ENCODE measurements at regions not wholly inside any gene's neighbourhood (a gene's known extent, or its start where the extent isn't known, plus 50 kb on each side); places are given as distances from the start of the nearest gene placed in this dataset.

DNA sequence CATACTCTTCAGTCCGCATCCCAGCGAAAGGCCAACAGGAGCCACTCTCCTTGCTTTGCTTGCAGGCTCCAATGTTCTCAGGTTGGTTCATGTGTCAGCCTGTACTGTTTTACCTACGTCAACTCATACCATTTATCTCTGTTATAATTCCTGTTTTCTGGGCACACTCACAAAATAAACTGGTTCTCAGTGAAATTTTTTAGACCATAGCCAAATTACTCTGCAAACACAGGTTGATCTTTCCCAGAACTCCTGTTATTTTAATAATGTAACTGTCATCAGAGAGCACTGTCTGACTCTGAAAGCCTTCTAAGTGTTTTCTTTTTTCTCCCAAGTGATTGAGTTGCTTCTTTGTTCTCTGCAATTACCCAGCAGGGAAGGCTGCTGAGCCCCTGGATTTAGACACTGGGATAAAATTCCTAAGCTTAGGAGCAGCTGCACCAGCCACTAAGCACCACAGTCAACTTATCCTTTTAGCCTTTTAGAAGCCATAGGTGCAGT, 111.6 kb upstream of the PIEZO2 start:
- Histone ChIP-seq H3K9me3 (no peaks in the 10 kb centered on the region), H3K4me3 (no peak overlapping the region), H3K27me3 (no peaks in the 10 kb centered on the region), H3K36me3 (no peaks in the 10 kb centered on the region), H3K4me1 (peaks cover 14% of the 10 kb centered on the region), H3K27ac (no peak overlapping the region)
- 66% methylated on average over 3 of the region's 3 CpGs for WGBS
- DNase-seq (ENCODE audit: low spot score in 2 of 2): no peak
- TF ChIP-seq POLR2A (IDR thresholded peaks at IDR 0.05): no peak
- no peak for TF ChIP-seq EP300 (IDR thresholded peaks at IDR 0.05)
- TF ChIP-seq POLR2AphosphoS5 (IDR thresholded peaks at IDR 0.05): no peak
- no peak for TF ChIP-seq CTCF (IDR thresholded peaks at IDR 0.05)

DNA sequence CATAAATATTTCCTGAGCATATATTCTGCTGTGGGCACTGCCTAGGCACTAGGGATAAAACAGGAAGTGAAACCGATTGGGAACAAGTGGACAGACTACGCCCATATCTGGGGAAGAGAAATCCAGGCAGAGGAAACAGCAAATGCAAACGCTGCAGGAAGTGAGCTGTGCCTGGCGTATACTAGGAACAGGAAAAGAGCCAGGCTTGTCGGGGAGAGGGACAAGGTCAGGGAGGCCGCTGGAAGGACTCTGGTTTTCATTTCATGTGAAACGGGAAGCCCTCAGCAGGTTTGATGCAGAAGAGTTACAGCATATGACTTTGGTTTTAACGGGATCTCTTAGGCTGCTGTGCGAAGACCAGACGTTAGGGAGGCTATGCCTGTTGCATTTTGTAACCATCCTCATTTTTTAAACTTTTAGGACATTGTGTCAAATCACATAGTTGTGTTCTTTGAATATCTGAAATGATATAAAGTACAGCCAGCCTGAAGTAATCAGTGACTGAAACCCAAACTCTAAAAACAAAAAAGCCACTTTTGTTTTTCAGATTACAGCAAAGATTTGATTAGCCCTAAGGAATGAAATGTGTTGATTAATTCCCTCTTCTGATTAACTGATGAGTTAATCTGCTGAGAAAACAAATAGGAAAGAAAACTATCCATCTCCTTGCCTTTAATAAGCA, 110.2 kb upstream of the PIEZO2 start:
- H3K27me3 ChIP-seq: no peaks in the 10 kb centered on the region
- H3K4me1 ChIP-seq: peaks cover 14% of the 10 kb centered on the region
- no peak overlapping the region for H3K27ac ChIP-seq
- 43% methylated on average over 10 of the region's 10 CpGs for WGBS
- H3K36me3 ChIP-seq: no peaks in the 10 kb centered on the region
- no peak overlapping the region for H3K4me3 ChIP-seq
- no peaks in the 10 kb centered on the region for H3K9me3 ChIP-seq
- DNase-seq (ENCODE audit: low spot score in 2 of 2): no peak
- no peak for TF ChIP-seq POLR2A (IDR thresholded peaks at IDR 0.05)
- TF ChIP-seq CTCF (IDR thresholded peaks at IDR 0.05): no peak
- TF ChIP-seq EP300 (IDR thresholded peaks at IDR 0.05): no peak

DNA sequence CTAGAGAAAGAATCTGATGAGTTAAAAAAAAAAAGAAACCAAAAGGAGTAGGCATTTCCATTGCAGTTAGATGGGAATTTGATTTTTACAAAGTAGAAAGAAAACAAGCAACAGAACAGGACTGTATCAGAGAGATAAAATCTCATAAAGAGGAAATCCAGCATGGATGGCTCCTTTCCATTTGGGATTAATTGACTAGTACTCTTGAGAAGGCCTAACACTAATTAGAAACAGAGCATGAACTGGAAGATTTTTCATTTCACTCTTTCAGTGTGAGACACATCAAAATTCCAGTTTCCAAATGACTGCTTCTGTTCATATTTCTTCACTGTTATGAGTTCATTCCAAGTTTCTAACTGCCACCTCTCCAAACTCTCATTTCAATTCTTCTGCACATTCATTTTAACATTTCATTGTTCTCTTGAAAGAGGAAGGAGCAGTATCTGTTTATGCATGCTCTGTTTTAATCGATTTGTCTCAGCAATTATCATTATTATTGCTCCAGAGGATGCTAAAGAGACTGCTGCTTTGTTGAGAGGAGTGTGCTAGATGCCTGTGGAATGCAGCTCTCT, 108.8 kb upstream of the PIEZO2 start:
- no peak for DNase-seq (ENCODE audit: low spot score in 2 of 2)
- H3K27me3 ChIP-seq: no peaks in the 10 kb centered on the region
- H3K4me1 ChIP-seq: peaks cover 14% of the 10 kb centered on the region
- H3K4me3 ChIP-seq: no peak overlapping the region
- H3K36me3 ChIP-seq: no peaks in the 10 kb centered on the region
- H3K27ac ChIP-seq: no peak overlapping the region
- H3K9me3 ChIP-seq: no peaks in the 10 kb centered on the region
- TF ChIP-seq POLR2A (IDR thresholded peaks at IDR 0.05): no peak
- no peak for TF ChIP-seq EP300 (IDR thresholded peaks at IDR 0.05)
- TF ChIP-seq POLR2AphosphoS5 (IDR thresholded peaks at IDR 0.05): no peak
- no peak for TF ChIP-seq CTCF (IDR thresholded peaks at IDR 0.05)
- WGBS: 42% methylated on average over 1 of the region's 1 CpG

DNA sequence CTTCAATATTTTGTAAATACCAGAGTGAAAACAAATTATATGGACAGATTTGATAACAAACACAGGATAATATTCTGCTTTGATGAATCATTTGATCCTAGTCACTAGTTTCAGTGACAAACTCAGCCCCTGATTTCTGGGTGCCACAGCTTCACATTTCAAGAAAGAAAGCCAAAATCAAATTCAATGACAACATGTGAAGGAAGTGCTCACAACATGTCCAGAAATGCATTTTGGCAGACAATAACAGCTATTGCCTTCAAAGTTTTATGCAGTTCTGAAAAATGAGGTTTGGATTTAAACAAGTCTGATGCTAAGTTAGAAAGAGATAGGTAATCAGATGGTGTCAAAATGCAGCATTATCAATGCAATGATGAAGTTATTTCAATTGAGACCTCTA, 106.9 kb upstream of the PIEZO2 start:
- H3K27me3 ChIP-seq: no peaks in the 10 kb centered on the region
- no peak overlapping the region for H3K4me3 ChIP-seq
- no peaks in the 10 kb centered on the region for H3K36me3 ChIP-seq
- H3K4me1 ChIP-seq: peaks cover 14% of the 10 kb centered on the region
- no peaks in the 10 kb centered on the region for H3K9me3 ChIP-seq
- TF ChIP-seq CTCF (IDR thresholded peaks at IDR 0.05) (no peak), POLR2A (IDR thresholded peaks at IDR 0.05) (no peak)
- H3K27ac ChIP-seq: no peak overlapping the region
- DNase-seq (ENCODE audit: low spot score in 2 of 2): no peak

GRCh38 chr18:11251891-11252270, 102.5 kb upstream of the PIEZO2 start:
- H3K27me3 ChIP-seq: no peaks in the 10 kb centered on the region
- DNase-seq (ENCODE audit: low spot score in 2 of 2): no peak
- no peak overlapping the region for H3K4me3 ChIP-seq
- H3K9me3 ChIP-seq: no peaks in the 10 kb centered on the region
- WGBS: 56% methylated on average over 2 of the region's 2 CpGs
- H3K27ac ChIP-seq: peak overlapping the region; percentile 11
- TF ChIP-seq CTCF (IDR thresholded peaks at IDR 0.05): no peak
- TF ChIP-seq POLR2AphosphoS5 (IDR thresholded peaks at IDR 0.05): no peak
- TF ChIP-seq POLR2A (IDR thresholded peaks at IDR 0.05): no peak
- no peak for TF ChIP-seq EP300 (IDR thresholded peaks at IDR 0.05)
- H3K4me1 ChIP-seq: no peaks in the 10 kb centered on the region
- H3K36me3 ChIP-seq: no peaks in the 10 kb centered on the region
